Thoracic aorta (tissue), 2 donors: ENCODE measurements at regions not wholly inside any gene's neighbourhood (a gene's known extent, or its start where the extent isn't known, plus 50 kb on each side); places are given as distances from the start of the nearest gene placed in this dataset.

ENCODE experiments used
- ATAC-seq: fragments of 150-250 bp; one replicate; pipeline ENCODE4 v1.8.0; 2017; ENCODE audit warnings: low read depth; ENCODE audit not compliant: insufficient number of reproducible peaks, low FRiP score
- DNase-seq: peaks from one replicate; pipeline ENCODE4 v3.0.0-alpha.2; 2020; ENCODE audit warnings: low spot score
- H3K27ac ChIP-seq, 2 donors: fragments of 200-600 bp; sonication (generic); 1 replicate in 1 of 2; 2 replicates in 1 of 2; pipeline ENCODE4 v1.5.1; 2016; ENCODE audit warnings: mild to moderate bottlenecking in 2 of 2, moderate library complexity in 2 of 2
- H3K27me3 ChIP-seq: fragments of 200-600 bp; sonication (generic); replicated peaks from 2 replicates; pipeline ENCODE4 v1.6.0; 2016; ENCODE audit warnings: mild to moderate bottlenecking; ENCODE audit not compliant: insufficient read depth
- H3K36me3 ChIP-seq: fragments of 200-600 bp; sonication (generic); one replicate; pipeline ENCODE4 v1.5.1; 2016
- H3K4me1 ChIP-seq, 2 donors: fragments of 200-600 bp; sonication (generic); 1 replicate in 1 of 2; 2 replicates in 1 of 2; pipeline versions ENCODE4 v1.5.1 to v1.6.0; 2016; ENCODE audit warnings: low read depth in 2 of 2, mild to moderate bottlenecking in 1 of 2; ENCODE audit not compliant: control insufficient read depth in 1 of 2
- H3K4me3 ChIP-seq: fragments of 200-600 bp; sonication (generic); 2 replicates; pipeline ENCODE4 v1.5.1; 2016; ENCODE audit warnings: mild to moderate bottlenecking
- H3K9me3 ChIP-seq: fragments of 200-600 bp; sonication (generic); 2 replicates; pipeline ENCODE4 v1.5.1; 2016
- TF ChIP-seq, protein P1 (sequence below): fragments of 200-600 bp; sonication (generic); IDR thresholded peaks from one replicate; pipeline ENCODE4 v1.5.1; 2019; ENCODE audit warnings: antibody characterized with exemption

GRCh38 chr7:12990440-12990839, 303.0 kb downstream of the ARL4A start:
- no peaks in the 10 kb centered on the region for H3K9me3 ChIP-seq

DNA sequence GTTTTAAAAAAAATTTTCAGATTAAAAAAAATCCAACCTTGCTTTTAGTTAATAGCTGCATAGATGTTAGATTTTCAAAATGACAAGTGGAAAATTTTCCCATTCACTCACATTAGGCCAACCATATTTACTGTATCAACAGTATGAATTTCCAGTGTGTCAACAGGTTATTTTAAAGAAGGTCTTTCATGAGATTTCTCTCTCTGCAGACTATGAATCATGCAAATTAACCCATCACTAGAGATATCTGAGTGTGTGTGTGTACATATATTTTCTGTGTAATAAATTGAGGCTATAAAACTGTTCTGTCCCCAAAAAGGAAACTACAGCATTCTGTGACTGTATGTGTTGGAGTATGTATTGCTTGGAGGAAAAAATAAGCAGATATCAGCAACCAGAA, 305.6 kb downstream of the ARL4A start:
- ATAC-seq, result no peak
- H3K27ac ChIP-seq, result no peak overlapping the region
- no peak for DNase-seq
- no peaks in the 10 kb centered on the region for H3K27me3 ChIP-seq
- H3K9me3 ChIP-seq, result no peaks in the 10 kb centered on the region
- H3K4me3 ChIP-seq, result no peak overlapping the region
- H3K4me1 ChIP-seq, result no peaks in the 10 kb centered on the region
- TF ChIP-seq, protein P1, sequence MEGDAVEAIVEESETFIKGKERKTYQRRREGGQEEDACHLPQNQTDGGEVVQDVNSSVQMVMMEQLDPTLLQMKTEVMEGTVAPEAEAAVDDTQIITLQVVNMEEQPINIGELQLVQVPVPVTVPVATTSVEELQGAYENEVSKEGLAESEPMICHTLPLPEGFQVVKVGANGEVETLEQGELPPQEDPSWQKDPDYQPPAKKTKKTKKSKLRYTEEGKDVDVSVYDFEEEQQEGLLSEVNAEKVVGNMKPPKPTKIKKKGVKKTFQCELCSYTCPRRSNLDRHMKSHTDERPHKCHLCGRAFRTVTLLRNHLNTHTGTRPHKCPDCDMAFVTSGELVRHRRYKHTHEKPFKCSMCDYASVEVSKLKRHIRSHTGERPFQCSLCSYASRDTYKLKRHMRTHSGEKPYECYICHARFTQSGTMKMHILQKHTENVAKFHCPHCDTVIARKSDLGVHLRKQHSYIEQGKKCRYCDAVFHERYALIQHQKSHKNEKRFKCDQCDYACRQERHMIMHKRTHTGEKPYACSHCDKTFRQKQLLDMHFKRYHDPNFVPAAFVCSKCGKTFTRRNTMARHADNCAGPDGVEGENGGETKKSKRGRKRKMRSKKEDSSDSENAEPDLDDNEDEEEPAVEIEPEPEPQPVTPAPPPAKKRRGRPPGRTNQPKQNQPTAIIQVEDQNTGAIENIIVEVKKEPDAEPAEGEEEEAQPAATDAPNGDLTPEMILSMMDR, result no peak
- no peaks in the 10 kb centered on the region for H3K36me3 ChIP-seq

More at GRCh38 chr7:12990440-12990839, 303.0 kb downstream of the ARL4A start:
- Histone ChIP-seq H3K27ac (no peak overlapping the region), H3K36me3 (no peaks in the 10 kb centered on the region), H3K27me3 (no peaks in the 10 kb centered on the region), H3K4me1 (no peaks in the 10 kb centered on the region), H3K4me3 (no peak overlapping the region)
- TF ChIP-seq, protein P1, result no peak
- no peak for DNase-seq
- no peak for ATAC-seq

DNA sequence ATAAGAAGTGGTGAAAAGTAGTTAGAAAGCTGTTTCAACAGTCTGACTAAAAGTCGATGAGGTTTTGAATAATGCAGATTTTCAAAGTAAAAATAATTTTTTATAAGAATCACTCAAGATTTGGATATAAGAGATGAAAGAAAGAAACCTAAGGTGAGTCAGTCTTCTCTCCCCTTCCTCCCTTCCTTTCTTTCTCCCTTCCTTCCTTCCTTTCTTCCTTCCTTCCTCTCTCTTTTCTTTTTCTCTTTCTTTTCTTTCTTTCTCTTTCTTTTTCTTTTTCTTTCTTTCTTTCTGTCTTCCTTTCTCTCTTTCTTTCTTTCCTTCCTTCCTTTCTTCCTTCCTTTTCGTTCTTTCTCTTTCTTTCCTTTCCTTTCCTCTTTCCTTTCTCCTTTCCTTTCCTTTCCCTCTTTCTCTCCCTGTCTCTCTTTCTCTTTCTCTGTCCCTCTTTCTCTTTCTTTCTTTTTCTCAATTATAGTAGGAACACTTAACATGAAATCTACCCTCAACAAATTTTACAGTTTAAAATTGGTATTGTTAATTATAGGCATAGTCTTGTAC, 308.6 kb downstream of the ARL4A start:
- DNase-seq, result no peak
- no peaks in the 10 kb centered on the region for H3K9me3 ChIP-seq
- no peaks in the 10 kb centered on the region for H3K36me3 ChIP-seq
- TF ChIP-seq, protein P1, result no peak
- H3K27me3 ChIP-seq, result no peaks in the 10 kb centered on the region
- H3K4me3 ChIP-seq, result no peak overlapping the region
- H3K27ac ChIP-seq, result no peak overlapping the region
- no peak for ATAC-seq
- no peaks in the 10 kb centered on the region for H3K4me1 ChIP-seq

- no peak overlapping the region for H3K4me3 ChIP-seq
- no peaks in the 10 kb centered on the region for H3K4me1 ChIP-seq
- no peak overlapping the region for H3K27ac ChIP-seq
These were observed 319.9 kb downstream of the ARL4A start for GRCh38 chr7:13007331-13007730.

GRCh38 chr7:13009517-13009916, 322.1 kb downstream of the ARL4A start:
- no peaks in the 10 kb centered on the region for H3K36me3 ChIP-seq
- no peak overlapping the region for H3K4me3 ChIP-seq
- no peak for ATAC-seq
- TF ChIP-seq, protein P1, result no peak
- no peaks in the 10 kb centered on the region for H3K9me3 ChIP-seq
- no peaks in the 10 kb centered on the region for H3K4me1 ChIP-seq
- no peak for DNase-seq
- H3K27me3 ChIP-seq, result no peaks in the 10 kb centered on the region
- no peak overlapping the region for H3K27ac ChIP-seq

More at GRCh38 chr7:13007331-13007730, 319.9 kb downstream of the ARL4A start:
- Histone ChIP-seq H3K9me3 (no peaks in the 10 kb centered on the region), H3K36me3 (no peaks in the 10 kb centered on the region), H3K27me3 (no peaks in the 10 kb centered on the region)
- ATAC-seq, result no peak
- no peak for DNase-seq
- TF ChIP-seq, protein P1, result no peak
